Fibroblast of skin of right biceps (primary cell): ENCODE measurements at regions not wholly inside any gene's neighbourhood (a gene's known extent, or its start where the extent isn't known, plus 50 kb on each side); places are given as distances from the start of the nearest gene placed in this dataset.

ENCODE experiments used
- DNase-seq: peaks from one replicate; pipeline ENCODE4 v3.0.0-alpha.2; 2013

GRCh38 chr5:79868163-79868670 is 122.8 kb downstream of the MTX3 start:
- DNase-seq = no peak

DNA sequence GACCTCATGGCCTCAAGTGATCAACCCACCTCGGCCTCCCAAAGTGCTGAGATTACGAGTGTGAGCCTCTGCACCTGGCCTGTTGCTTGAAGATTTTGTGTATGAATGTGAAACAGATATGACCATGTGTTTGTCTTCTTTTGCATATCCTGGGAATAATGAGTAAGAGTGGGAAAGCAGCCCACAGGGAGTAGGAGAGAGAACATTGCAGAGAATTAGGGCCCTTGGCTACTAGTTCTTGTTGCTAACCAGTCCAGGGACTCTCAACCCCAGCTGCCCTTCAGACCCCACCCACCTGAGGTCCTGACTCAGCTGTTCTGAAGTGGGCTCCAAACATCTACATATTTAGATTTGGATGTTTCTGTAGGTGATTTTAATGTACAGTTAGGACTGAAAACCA is 125.5 kb downstream of the MTX3 start:
- no peak for DNase-seq

- no peak for DNase-seq
Observed at GRCh38 chr5:79864364-79864763, 126.7 kb downstream of the MTX3 start.

DNA sequence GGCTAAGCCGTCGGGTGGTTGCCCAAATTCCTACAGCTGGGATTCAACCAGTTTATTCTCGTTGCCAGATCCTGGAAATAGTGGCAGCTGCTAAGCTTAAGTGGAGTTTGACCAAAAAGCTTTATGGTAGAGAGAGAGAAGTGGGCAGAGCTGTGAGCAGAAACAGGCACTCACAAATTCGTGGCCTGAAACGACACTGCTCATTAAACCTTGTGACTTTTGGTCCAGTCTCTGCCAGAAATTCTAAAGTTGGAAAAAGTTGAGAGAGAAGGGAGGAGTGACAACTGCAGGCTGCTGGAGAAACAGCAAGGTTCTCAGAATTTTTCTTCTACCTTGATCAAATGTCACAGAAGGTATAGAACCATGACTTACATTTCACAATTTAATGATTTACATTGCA is 131.5 kb downstream of the MTX3 start:
- DNase-seq = no peak

DNA sequence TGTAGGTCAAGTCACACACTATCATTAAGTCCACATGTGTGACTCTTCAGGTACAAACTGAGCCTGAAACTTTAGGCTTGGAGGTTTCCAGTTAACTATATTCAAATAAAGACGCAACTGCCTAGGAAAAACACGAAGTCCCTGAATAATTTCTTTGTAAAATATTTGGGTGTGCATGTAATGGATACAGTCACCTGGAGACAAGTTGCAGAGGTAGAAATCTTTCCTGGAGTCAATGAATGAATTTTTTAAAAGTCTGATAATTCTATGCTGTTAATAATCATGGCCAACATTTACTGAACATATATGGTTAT is 132.7 kb downstream of the MTX3 start:
- no peak for DNase-seq

- DNase-seq = peak; percentile 56
Observed at GRCh38 chr5:79857714-79858409, 133.2 kb downstream of the MTX3 start.

GRCh38 chr5:79856456-79857055 is 134.5 kb downstream of the MTX3 start:
- no peak for DNase-seq

- DNase-seq = peak; percentile 34
Observed at GRCh38 chr5:79853676-79854418, 137.2 kb downstream of the MTX3 start.

- no peak for DNase-seq
Observed at GRCh38 chr5:79853028-79853427, 138.0 kb downstream of the MTX3 start.

- no peak for DNase-seq
Observed at GRCh38 chr5:79851391-79851863, 139.6 kb downstream of the MTX3 start.

DNA sequence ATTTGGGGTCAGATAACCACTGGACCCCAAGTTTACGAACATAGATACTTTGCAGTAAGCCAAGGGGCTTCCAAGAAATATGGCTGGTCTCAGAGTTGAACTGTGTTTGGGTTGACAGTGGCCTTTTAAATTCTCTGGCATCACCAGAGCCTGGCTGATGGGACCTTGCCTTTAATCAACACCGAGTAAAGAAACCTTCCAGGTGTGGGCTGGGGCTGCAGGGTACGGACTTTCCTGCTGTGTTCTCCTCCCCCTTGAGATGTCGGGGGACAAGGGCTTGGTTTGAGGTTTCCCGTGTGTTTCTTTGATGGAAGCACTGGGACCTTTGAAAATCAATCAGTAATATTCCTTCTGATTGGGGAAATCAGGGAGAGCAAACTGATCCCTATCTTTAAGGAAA is 140.1 kb downstream of the MTX3 start:
- no peak for DNase-seq

GRCh38 chr5:79850316-79850822 is 140.7 kb downstream of the MTX3 start:
- peak; percentile 53 for DNase-seq

- DNase-seq = no peak
Observed at GRCh38 chr5:79849486-79850315, 141.4 kb downstream of the MTX3 start.
